ENCODE measurements at regions not wholly inside any gene's neighbourhood (a gene's known extent, or its start where the extent isn't known, plus 50 kb on each side); places are given as distances from the start of the nearest gene placed in this dataset.

- H3K9me3 ChIP-seq (ENCODE audit: control insufficient read depth in 1 of 2, insufficient read depth in 1 of 2, low read depth in 1 of 2, low read length in 2 of 2): no peaks in the 10 kb centered on the region
- DNase-seq (ENCODE audit: low read depth, low spot score): no peak
- no peaks in the 10 kb centered on the region for H3K36me3 ChIP-seq (ENCODE audit: control insufficient read depth in 1 of 2, insufficient read depth in 2 of 2, low read length in 2 of 2)
- TF ChIP-seq ZBTB33 (IDR thresholded peaks at IDR 0.05; ENCODE audit: extremely low read depth, insufficient replicate concordance, low read length): no peak
- no peak for TF ChIP-seq RAD21 (IDR thresholded peaks at IDR 0.05; ENCODE audit: low read depth)
- no peak for TF ChIP-seq CBX3 (IDR thresholded peaks at IDR 0.05; ENCODE audit: low read depth)
- TF ChIP-seq CEBPB (IDR thresholded peaks at IDR 0.05; ENCODE audit: low read depth): no peak
- TF ChIP-seq SP1 (IDR thresholded peaks at IDR 0.05; ENCODE audit: low read depth): no peak
- TF ChIP-seq ATF3 (IDR thresholded peaks at IDR 0.05): no peak
- no peak for TF ChIP-seq ELF1 (IDR thresholded peaks at IDR 0.05; ENCODE audit: borderline replicate concordance, low read depth)
- no peak for TF ChIP-seq SIN3A (IDR thresholded peaks at IDR 0.05; ENCODE audit: low read depth)
- TF ChIP-seq TCF7L2 (IDR thresholded peaks at IDR 0.05; ENCODE audit: borderline replicate concordance, extremely low read depth, insufficient read depth, insufficient read length): no peak
- TF ChIP-seq EZH2phosphoT487 (IDR thresholded peaks at IDR 0.05; ENCODE audit: borderline replicate concordance): no peak
- no peak for TF ChIP-seq POLR2A (IDR thresholded peaks at IDR 0.05; ENCODE audit: borderline replicate concordance, extremely low read depth, insufficient read depth, insufficient read length)
- TF ChIP-seq CTCF (IDR thresholded peaks at IDR 0.05 in 2 of 3, conservative IDR thresholded peaks at IDR 0.05 in 1 of 3; ENCODE audit: borderline replicate concordance in 1 of 3, insufficient read depth in 1 of 3, low read depth in 2 of 3, low read length in 2 of 3): no peak
- TF ChIP-seq EGR1 (IDR thresholded peaks at IDR 0.05; ENCODE audit: low read depth): no peak
- H3K79me2 ChIP-seq (ENCODE audit: insufficient read depth, low read length): no peaks in the 10 kb centered on the region
- ChIA-PET CTCF (no interaction called here), POLR2A (no interaction called here), RAD21 (ENCODE audit: low non-redundant PET in 1 of 2, low total read pairs in 2 of 2, uncharacterized antibody in 2 of 2, unreplicated experiment in 2 of 2) (no interaction called here)
- H3K27me3 ChIP-seq (ENCODE audit: insufficient read depth, low read length): no peaks in the 10 kb centered on the region
- H3K9ac ChIP-seq (ENCODE audit: low read length): no peak overlapping the region
- intact Hi-C loops (cut with micrococcal nuclease): no loop called here
- no peak overlapping the region for H3K4me2 ChIP-seq (ENCODE audit: low read length)
- no peaks in the 10 kb centered on the region for H3K4me1 ChIP-seq (ENCODE audit: control insufficient read depth in 1 of 2, insufficient read depth in 2 of 2, low read length in 2 of 2)
- H3K9me2 ChIP-seq (ENCODE audit: insufficient read depth): no peaks in the 10 kb centered on the region
- H4K20me1 ChIP-seq (ENCODE audit: insufficient read depth): no peaks in the 10 kb centered on the region
- no peak overlapping the region for H2AFZ ChIP-seq (ENCODE audit: low read depth, low read length, poor library complexity, severe bottlenecking)
- no TSS peak for BruUV-seq (replicated peaks)
- H3K4me3 ChIP-seq (replicated peaks in 1 of 2; ENCODE audit: low read depth in 1 of 2, low read length in 2 of 2): no peak overlapping the region
- H3K27ac ChIP-seq (ENCODE audit: low read depth, low read length): no peak overlapping the region
- ATAC-seq: no peak
Measured at GRCh38 chr2:184507254-184507653, 91.1 kb upstream of the ZNF804A start.
